Karpas-422 (cell line): ENCODE measurements at regions not wholly inside any gene's neighbourhood (a gene's known extent, or its start where the extent isn't known, plus 50 kb on each side); places are given as distances from the start of the nearest gene placed in this dataset.

Experiments used
- DNase-seq: peaks from one replicate; pipeline ENCODE4 v3.0.0-alpha.2; 2015
- H2AFZ ChIP-seq: fragments of 200-600 bp; sonication (generic); 2 replicates; pipeline ENCODE4 v1.6.1; 2014; ENCODE audit warnings: antibody characterized with exemption, low read length, mixed read lengths
- H3K27ac ChIP-seq: fragments of 200-600 bp; sonication (generic); 2 replicates; pipeline ENCODE4 v1.5.1; 2014; ENCODE audit warnings: mild to moderate bottlenecking, low read length, moderate library complexity
- H3K27me3 ChIP-seq: fragments of 200-600 bp; sonication (generic); 2 replicates; pipeline ENCODE4 v1.6.1; 2014; ENCODE audit warnings: low read length, mixed read lengths
- H3K36me3 ChIP-seq: fragments of 200-600 bp; sonication (generic); 2 replicates; pipeline ENCODE4 v1.6.1; 2014; ENCODE audit warnings: low read length, mixed read lengths; ENCODE audit not compliant: insufficient read depth
- H3K4me1 ChIP-seq: fragments of 200-600 bp; sonication (generic); 2 replicates; pipeline ENCODE4 v1.6.1; 2014; ENCODE audit warnings: mild to moderate bottlenecking, low read length, mixed read lengths
- H3K4me2 ChIP-seq: fragments of 200-600 bp; sonication (generic); 2 replicates; pipeline ENCODE4 v1.6.1; 2014; ENCODE audit warnings: low read length, low read depth, mild to moderate bottlenecking; ENCODE audit not compliant: poor library complexity, severe bottlenecking
- H3K4me3 ChIP-seq: fragments of 200-600 bp; sonication (generic); 2 replicates; pipeline ENCODE4 v1.5.1; 2014; ENCODE audit warnings: mild to moderate bottlenecking, antibody characterized with exemption, low read length, mixed read lengths
- H3K79me2 ChIP-seq: fragments of 200-600 bp; sonication (generic); 2 replicates; pipeline ENCODE4 v1.6.1; 2014; ENCODE audit warnings: mild to moderate bottlenecking, low read length, mixed read lengths
- H3K9ac ChIP-seq: fragments of 200-600 bp; sonication (generic); 2 replicates; pipeline ENCODE4 v1.6.0; 2014; ENCODE audit warnings: low read length
- H3K9me2 ChIP-seq: fragments of 200-600 bp; sonication (generic), shearing (Covaris generic); replicated peaks from 2 replicates; pipeline ENCODE4 v1.6.0; 2014; ENCODE audit warnings: mild to moderate bottlenecking, low read length, moderate library complexity; ENCODE audit not compliant: insufficient read depth
- H3K9me3 ChIP-seq: fragments of 300-700, 200-600 bp; sonication (generic); 2 replicates; pipeline ENCODE4 v1.6.1; 2014; ENCODE audit warnings: low read length, mixed read lengths
- H4K20me1 ChIP-seq: fragments of 200-600 bp; sonication (generic); 2 replicates; pipeline ENCODE4 v1.6.1; 2014; ENCODE audit warnings: mild to moderate bottlenecking, antibody characterized with exemption, low read length, low read depth; ENCODE audit not compliant: insufficient read depth

GRCh38 chr18:8489761-8490160 is 119.5 kb upstream of the RAB12 start:
- no peak overlapping the region for H3K4me3 ChIP-seq
- H3K4me2 ChIP-seq: no peak overlapping the region
- H3K9me2 ChIP-seq: no peaks in the 10 kb centered on the region
- H3K9ac ChIP-seq: no peak overlapping the region
- no peaks in the 10 kb centered on the region for H3K9me3 ChIP-seq
- H2AFZ ChIP-seq: no peak overlapping the region
- H3K4me1 ChIP-seq: no peaks in the 10 kb centered on the region
- no peaks in the 10 kb centered on the region for H3K27me3 ChIP-seq
- H4K20me1 ChIP-seq: no peaks in the 10 kb centered on the region
- DNase-seq: no peak
- H3K27ac ChIP-seq: no peak overlapping the region
- H3K36me3 ChIP-seq: no peaks in the 10 kb centered on the region
- H3K79me2 ChIP-seq: no peaks in the 10 kb centered on the region

GRCh38 chr18:8491516-8491915 is 117.7 kb upstream of the RAB12 start:
- H2AFZ ChIP-seq: no peak overlapping the region
- H3K4me1 ChIP-seq: no peaks in the 10 kb centered on the region
- no peak for DNase-seq
- H4K20me1 ChIP-seq: no peaks in the 10 kb centered on the region
- H3K4me2 ChIP-seq: no peak overlapping the region
- H3K9me3 ChIP-seq: no peaks in the 10 kb centered on the region
- H3K36me3 ChIP-seq: no peaks in the 10 kb centered on the region
- no peak overlapping the region for H3K27ac ChIP-seq
- no peak overlapping the region for H3K4me3 ChIP-seq
- no peaks in the 10 kb centered on the region for H3K79me2 ChIP-seq
- no peaks in the 10 kb centered on the region for H3K9me2 ChIP-seq
- no peaks in the 10 kb centered on the region for H3K27me3 ChIP-seq
- no peak overlapping the region for H3K9ac ChIP-seq

GRCh38 chr18:8493141-8493540 is 116.1 kb upstream of the RAB12 start:
- no peak overlapping the region for H3K27ac ChIP-seq
- H3K9me3 ChIP-seq: no peaks in the 10 kb centered on the region
- DNase-seq: no peak
- no peak overlapping the region for H2AFZ ChIP-seq
- H4K20me1 ChIP-seq: no peaks in the 10 kb centered on the region
- no peaks in the 10 kb centered on the region for H3K79me2 ChIP-seq
- no peak overlapping the region for H3K4me3 ChIP-seq
- no peaks in the 10 kb centered on the region for H3K27me3 ChIP-seq
- no peak overlapping the region for H3K4me2 ChIP-seq
- no peak overlapping the region for H3K9ac ChIP-seq
- no peaks in the 10 kb centered on the region for H3K4me1 ChIP-seq
- no peaks in the 10 kb centered on the region for H3K36me3 ChIP-seq
- no peaks in the 10 kb centered on the region for H3K9me2 ChIP-seq

- Histone ChIP-seq H3K4me2 (no peak overlapping the region), H2AFZ (no peak overlapping the region), H3K4me1 (no peaks in the 10 kb centered on the region), H3K27me3 (no peaks in the 10 kb centered on the region), H3K9me2 (no peaks in the 10 kb centered on the region), H3K9ac (no peak overlapping the region), H3K4me3 (no peak overlapping the region), H3K9me3 (no peaks in the 10 kb centered on the region), H4K20me1 (no peaks in the 10 kb centered on the region), H3K36me3 (no peaks in the 10 kb centered on the region), H3K27ac (no peak overlapping the region), H3K79me2 (no peaks in the 10 kb centered on the region)
- no peak for DNase-seq
These were observed 113.1 kb upstream of the RAB12 start for GRCh38 chr18:8496186-8496585.

GRCh38 chr18:8498905-8499304 is 110.3 kb upstream of the RAB12 start:
- no peak for DNase-seq

GRCh38 chr18:8499810-8500675 is 109.2 kb upstream of the RAB12 start:
- H3K79me2 ChIP-seq: no peaks in the 10 kb centered on the region
- no peaks in the 10 kb centered on the region for H3K9me2 ChIP-seq
- H3K4me3 ChIP-seq: no peak overlapping the region
- H3K36me3 ChIP-seq: no peaks in the 10 kb centered on the region
- H3K27me3 ChIP-seq: no peaks in the 10 kb centered on the region
- H3K4me1 ChIP-seq: no peaks in the 10 kb centered on the region
- H3K9me3 ChIP-seq: no peaks in the 10 kb centered on the region
- H3K4me2 ChIP-seq: no peak overlapping the region
- no peak overlapping the region for H3K27ac ChIP-seq
- DNase-seq: no peak
- H2AFZ ChIP-seq: no peak overlapping the region
- no peak overlapping the region for H3K9ac ChIP-seq
- no peaks in the 10 kb centered on the region for H4K20me1 ChIP-seq

More at GRCh38 chr18:8498905-8499304, 110.3 kb upstream of the RAB12 start:
- Histone ChIP-seq H3K27ac (no peak overlapping the region), H3K9ac (no peak overlapping the region), H3K4me3 (no peak overlapping the region), H3K79me2 (no peaks in the 10 kb centered on the region), H3K9me3 (no peaks in the 10 kb centered on the region), H2AFZ (no peak overlapping the region), H3K36me3 (no peaks in the 10 kb centered on the region), H3K27me3 (no peaks in the 10 kb centered on the region), H4K20me1 (no peaks in the 10 kb centered on the region), H3K9me2 (no peaks in the 10 kb centered on the region), H3K4me1 (no peaks in the 10 kb centered on the region), H3K4me2 (no peak overlapping the region)

GRCh38 chr18:8501044-8501443 is 108.2 kb upstream of the RAB12 start:
- H3K27ac ChIP-seq: no peak overlapping the region
- H3K4me1 ChIP-seq: no peaks in the 10 kb centered on the region
- no peak overlapping the region for H3K9ac ChIP-seq
- no peaks in the 10 kb centered on the region for H3K9me3 ChIP-seq
- no peaks in the 10 kb centered on the region for H3K79me2 ChIP-seq
- H3K4me3 ChIP-seq: no peak overlapping the region
- H3K9me2 ChIP-seq: no peaks in the 10 kb centered on the region
- DNase-seq: no peak
- H3K27me3 ChIP-seq: no peaks in the 10 kb centered on the region
- H3K4me2 ChIP-seq: no peak overlapping the region
- no peaks in the 10 kb centered on the region for H3K36me3 ChIP-seq
- H2AFZ ChIP-seq: no peak overlapping the region
- H4K20me1 ChIP-seq: no peaks in the 10 kb centered on the region

GRCh38 chr18:8503248-8503647 is 106.0 kb upstream of the RAB12 start:
- H3K9me2 ChIP-seq: no peaks in the 10 kb centered on the region
- H3K4me1 ChIP-seq: no peaks in the 10 kb centered on the region
- DNase-seq: no peak
- H3K27me3 ChIP-seq: no peaks in the 10 kb centered on the region
- no peaks in the 10 kb centered on the region for H3K9me3 ChIP-seq
- no peaks in the 10 kb centered on the region for H4K20me1 ChIP-seq
- no peak overlapping the region for H3K4me3 ChIP-seq
- H3K79me2 ChIP-seq: no peaks in the 10 kb centered on the region
- H3K27ac ChIP-seq: no peak overlapping the region
- no peak overlapping the region for H3K4me2 ChIP-seq
- no peak overlapping the region for H3K9ac ChIP-seq
- no peaks in the 10 kb centered on the region for H3K36me3 ChIP-seq
- no peak overlapping the region for H2AFZ ChIP-seq
